ENCODE measurements at regions not wholly inside any gene's neighbourhood (a gene's known extent, or its start where the extent isn't known, plus 50 kb on each side); places are given as distances from the start of the nearest gene placed in this dataset.
"Not testable (repeated sequence)": the region's sequence is repeated elsewhere in the genome, so short reads cannot be mapped to it uniquely, and the experiment has no call there.

DNA sequence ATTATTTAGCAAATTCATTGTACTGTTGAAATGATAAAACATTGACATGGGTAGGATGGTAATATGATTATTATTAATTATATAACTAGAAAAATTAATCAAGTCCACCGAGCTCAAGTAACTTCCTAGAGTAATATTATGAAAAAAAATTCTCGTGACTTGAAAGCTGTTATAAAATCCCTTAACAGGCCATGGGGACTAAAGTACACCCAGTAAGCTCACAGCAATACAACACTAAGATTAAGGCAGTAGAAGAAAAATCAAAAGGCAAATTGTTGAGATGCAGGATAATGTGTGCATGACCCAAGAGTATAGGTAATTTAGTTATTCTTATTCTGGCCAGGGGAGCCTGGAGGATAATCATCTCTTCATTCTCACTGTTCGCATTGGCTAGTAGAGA, 162.6 kb upstream of the LRIG3 start:
- DNase-seq = no peak

GRCh38 chr12:59080101-59080500, 159.8 kb upstream of the LRIG3 start:
- no peak for DNase-seq

- no peak for DNase-seq
Observed at GRCh38 chr12:59079472-59079871, 159.2 kb upstream of the LRIG3 start.

DNA sequence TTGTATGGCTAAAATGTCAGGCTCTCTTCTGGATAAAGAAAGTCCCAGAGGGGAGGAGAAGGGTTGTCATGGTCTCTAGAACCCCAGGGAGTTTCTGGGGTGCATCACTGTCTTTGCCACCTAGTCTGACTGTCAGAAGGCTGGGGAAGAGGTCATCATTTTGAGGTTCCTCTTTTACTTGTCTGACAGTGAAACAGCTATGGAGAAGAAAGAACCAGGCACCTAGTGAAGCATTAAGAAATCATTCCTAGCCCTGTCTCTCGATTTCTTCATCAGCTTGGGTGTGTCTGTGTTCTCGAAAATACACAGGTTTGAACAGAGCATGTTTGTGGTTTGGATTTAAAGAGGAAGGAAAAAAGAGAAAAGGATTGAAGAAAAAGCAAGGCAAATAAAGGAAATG, 158.7 kb upstream of the LRIG3 start:
- no peak for DNase-seq

DNA sequence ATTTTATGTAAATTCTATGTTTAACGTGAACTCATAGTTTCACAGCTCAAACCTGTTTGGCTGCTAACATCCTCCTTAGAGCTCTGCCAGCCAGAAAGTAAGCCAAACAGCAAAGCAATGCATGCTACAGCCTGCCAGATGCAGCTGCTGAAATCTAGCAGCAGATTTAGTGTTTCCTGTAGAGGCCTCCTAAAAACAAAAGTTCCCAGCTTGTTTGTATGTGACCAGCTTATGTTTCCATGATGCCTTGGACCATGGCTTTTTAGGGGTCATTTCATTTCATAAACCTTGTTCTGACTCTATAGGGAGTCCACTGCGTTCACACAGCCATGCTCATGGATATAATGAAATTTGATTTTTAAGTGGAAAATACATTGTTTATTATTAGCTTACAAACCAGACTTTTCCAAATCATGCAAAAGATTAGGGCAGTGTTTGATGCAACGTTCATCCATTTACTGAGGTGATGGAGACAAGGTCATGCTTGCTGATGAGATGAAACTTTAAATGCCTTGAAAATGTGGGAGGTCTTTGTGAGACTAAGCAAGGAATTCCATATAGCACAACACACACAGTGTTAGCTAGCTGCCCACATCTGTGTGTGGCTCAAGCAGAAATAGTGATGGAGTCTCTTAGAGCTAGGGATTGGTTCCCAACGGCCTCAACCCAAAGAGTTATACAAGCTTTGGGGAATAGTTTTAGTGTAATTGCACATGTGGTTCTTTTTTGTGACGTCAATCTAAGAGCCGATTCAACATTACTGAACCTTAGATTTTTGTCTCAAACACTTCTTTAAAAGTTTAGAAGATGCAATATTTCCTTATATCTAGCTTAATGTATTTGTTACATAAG, 157.5 kb upstream of the LRIG3 start:
- DNase-seq = peak; percentile 53

DNA sequence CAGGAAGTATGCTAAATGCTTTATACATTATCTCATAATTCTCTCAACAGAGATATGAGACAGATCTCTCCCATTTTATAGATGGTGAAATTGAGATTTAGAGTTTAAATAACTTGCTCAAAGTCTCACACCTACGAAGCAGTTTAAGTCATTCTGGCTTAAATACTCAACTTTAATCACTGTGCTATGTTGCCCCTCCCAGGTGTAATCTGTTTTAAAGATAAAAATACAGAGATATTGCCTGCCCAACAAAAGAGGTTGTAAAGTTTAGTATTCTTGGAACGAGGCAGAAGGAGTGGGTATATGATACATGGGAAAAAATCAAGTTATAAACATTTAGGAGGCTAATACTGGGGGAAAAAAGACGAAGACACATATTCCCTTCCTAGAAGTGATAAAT, 156.8 kb upstream of the LRIG3 start:
- no peak for DNase-seq

DNA sequence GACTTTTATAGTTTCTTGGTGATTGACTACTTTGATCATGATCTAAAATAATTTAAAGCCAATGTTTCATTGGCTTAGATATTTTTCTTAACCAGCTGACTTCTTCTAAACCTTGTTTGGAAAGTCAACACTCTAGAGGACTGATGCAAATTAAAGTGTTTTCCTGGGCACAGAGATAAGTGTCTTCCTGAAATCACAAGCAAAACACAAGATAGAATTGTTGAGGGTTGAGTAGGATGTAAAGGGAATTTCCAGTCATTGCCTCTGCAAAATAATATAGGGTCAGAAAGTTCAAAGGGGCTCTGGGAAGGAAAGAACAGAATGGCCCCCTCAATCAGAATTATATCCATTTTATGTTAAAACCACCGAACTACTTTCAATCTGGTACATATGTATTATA, 156.3 kb upstream of the LRIG3 start:
- DNase-seq = no peak

DNA sequence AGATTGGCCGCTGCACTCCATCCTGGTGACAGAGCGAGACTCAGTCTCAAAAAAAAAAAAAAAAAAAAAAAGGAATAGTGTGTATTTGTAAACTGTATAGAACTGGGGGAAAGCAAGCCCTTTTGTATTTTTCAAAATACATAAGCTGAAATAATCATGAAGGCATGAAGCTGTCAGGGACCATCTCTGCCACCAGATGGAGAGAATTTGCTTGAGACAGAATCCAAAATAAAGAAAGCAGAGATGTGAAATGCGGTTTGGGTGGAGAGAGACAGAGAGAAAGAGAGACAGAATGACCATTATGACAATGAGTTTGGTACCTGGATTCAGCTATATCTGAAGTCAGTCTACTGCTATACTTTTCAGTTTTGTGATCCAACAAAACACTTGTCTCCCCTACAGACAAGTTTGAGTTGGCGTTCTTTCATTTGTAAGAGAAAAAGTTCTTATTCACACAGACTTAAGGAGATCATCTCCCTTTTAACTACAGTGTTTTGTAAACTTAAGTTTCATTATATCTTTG, 155.7 kb upstream of the LRIG3 start:
- DNase-seq = no peak

DNA sequence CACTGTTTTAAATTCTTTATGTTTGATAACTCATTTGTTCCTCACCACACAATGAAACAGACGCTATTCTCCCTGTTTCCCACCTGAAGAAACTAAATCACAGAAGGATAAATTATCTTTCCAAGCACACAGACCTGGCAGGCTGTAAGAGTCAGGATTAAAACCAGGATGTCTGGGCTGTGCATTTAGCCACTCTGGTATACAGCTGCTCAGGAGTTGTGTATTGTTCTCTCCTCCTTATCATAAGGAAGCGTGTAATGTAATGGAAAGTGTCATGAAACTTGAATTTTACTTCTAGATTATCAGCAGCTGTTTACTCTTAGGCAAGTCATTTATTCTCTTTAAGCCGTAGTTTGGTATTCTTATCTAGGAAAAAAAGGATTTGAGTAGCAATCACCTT, 154.8 kb upstream of the LRIG3 start:
- no peak for DNase-seq

DNA sequence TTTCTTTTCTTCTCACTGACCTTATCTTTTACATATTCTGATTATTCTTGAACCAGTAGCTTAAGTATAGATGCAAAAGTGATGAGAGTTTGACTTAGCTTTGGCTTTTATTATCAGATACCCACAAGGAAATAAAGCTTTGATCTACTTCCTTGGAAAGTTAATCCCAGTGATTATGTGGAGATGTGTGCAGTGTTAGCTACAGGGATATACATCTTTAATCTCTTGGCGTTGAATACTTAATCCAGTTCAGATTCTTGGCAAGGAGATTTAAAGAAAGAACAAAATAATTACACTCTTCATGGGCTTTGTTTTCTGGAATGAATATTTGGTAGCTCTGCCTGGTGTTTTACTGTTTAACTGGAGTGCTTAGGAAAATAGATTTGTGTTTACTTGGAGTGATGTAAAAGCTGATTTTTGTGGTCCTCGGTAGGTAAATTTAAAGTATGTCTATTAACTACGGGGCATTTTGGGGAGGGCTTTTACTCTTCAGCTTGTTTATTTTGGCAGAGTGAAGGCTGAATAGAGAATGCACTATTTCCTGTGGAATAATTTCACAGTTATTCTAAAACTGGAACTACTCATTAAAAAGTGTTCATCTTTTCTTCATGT, 150.1 kb upstream of the LRIG3 start:
- no peak for DNase-seq

DNA sequence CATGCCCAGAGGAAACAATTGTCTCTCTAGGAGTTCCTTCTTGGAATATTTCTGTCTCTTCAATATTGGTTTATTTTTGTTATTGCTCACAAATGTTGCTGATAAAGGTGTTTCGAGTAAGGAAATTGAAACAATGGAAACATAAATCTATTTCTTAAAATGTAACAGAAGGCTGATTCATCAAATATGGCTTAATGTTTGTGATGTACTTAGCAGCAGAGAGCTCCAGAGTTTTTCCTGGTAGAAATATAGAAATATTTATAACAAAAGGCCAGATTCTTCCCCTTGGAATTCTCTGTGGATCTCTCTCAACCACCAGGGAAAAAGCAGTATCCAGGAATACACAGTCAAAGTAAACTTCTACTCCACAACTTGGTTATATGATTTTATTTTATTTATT, 149.2 kb upstream of the LRIG3 start:
- DNase-seq = no peak

- DNase-seq = no peak
Observed at GRCh38 chr12:59068436-59068835, 148.1 kb upstream of the LRIG3 start.

- DNase-seq = peak; percentile 74
Observed at GRCh38 chr12:59067083-59067482, 146.8 kb upstream of the LRIG3 start.

GRCh38 chr12:59066445-59066844, 146.1 kb upstream of the LRIG3 start:
- no peak for DNase-seq

DNA sequence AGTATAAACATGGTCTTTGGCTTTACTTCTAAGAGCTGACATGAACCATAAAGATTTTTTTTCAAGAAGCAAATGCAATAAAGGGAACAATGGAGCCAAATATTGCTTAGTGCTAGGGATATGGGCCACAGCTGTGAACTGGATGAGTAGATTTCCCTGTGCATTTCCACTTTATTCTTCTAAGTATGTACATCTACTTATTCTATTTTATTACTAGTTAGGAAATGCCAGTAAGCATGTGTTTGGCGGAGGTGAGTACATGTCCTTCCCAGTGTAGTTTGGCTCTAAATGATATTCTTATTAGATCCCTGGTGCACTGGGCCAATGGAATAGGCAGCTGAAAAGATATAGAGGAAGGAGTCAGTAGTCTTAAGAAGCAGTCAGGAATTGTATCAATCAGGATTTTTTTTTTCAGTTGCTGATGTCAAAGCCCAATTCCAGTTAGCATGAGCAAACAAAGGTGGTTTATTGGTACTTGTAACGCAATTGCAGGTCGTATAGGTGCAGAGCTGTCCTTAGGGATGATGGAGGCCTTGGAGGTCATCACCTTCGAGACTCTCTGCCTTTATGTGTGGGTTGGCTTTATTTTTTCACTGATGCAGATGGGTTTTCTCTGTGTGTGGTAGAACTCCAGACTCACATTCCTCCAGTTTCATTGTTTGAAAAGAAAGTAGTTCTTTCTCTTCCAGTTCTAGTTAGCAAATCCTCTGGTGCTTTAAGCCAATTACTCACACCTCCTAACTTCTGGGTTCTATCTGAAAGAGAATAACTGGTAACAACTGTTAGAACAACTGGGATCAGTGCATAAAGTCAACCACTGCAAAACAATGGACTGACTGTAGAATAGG, 139.0 kb upstream of the LRIG3 start:
- DNase-seq = no peak

DNA sequence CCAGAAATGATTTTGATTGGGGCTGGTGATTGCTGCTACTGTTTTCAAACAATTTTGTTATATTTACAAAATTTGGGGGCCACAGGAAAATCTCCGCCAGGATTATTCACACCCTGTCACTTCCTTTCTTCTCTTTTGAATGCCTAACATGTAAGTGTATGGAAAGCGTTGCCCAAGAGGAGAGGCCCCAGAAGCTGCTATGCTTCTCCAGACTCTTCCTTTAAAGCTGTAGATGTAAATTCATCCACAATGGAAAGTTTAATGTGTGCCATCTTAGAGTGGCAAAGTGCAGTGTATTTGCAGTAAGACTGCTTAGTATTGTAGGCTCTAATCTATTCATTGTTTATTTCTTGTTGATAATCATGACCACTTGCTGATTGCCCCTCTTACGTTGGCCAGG, 136.7 kb upstream of the LRIG3 start:
- DNase-seq = no peak

DNA sequence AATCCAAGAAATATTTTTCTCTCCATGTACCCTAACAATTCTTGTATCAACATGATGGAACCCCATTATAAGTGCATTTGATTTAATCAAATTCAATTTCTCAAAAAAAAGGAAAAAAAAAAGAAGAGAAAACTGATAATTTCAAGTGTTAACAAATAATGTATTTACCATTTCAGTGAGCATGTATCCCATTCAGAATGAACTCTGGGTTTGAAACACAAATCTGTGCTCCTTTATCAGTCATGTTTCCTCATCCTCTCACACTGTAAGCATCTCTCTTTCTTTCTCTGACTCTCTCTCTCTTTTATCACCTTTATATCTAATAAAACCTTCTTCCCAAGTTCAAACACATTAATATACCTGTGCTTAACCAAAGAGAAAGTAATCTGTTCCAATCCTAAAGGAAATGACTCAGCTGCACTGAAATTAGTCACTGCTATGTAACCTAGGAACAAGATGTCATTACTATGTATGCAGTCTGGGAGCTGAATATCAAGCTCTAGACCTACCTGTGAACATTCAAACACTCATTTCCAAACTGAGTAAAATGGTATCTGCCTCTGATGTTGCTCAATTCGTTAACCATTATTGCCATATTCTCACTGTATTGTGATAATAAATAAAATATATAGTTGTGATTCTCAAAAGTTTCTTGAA, 135.0 kb upstream of the LRIG3 start:
- DNase-seq = no peak

DNA sequence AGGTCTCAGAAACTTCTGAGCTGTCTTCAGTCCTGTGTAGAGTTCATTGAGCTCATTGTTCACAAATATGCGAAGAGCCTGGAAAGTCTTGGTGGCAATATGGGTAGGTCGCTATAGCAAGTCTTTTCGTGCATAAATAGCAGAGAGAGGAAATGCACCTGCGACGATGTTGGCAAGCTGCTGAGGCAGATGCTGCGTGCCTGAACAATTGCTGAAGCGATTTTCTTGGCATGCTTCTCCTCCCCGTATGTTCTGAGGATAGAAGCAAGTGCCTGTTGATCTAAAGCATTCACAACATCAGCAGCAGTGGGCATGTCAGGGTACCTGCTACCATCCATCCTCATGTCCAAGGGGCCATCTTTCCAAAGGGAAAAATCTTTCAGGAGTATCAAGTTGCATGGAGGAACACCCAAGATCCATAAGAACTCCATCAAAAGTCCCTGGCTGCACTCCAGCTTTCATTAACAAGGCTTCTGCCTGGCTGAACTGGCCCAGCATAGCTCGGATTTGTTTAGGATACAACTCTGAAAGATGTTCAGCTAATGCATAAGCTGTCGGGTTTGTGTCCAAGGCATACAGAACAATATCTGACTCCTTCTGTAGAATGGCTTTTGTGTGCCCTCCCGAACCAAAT, 133.1 kb upstream of the LRIG3 start:
- not testable (repeated sequence) for DNase-seq

GRCh38 chr12:59046763-59047534, 126.6 kb upstream of the LRIG3 start:
- no peak for DNase-seq

DNA sequence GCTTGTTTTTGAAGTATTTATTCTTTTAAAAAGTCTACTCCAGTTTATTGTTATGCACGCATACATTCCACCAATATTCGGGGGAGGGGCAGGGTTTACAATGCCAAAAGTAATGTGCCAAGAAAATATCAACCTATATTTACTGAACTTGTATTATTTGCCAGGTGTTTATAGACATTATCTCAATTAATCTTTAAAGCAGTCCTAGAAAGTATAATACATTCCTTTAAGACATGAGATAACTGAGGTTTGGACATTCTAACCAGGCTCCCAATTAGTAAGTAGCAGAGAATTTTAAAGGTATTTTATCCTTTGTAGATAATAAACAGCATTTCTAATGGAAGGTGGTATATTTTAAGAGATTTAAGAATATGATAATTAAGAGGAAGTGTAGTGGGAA, 124.5 kb upstream of the LRIG3 start:
- DNase-seq = no peak
